HUES48 (cell line): ENCODE measurements at regions not wholly inside any gene's neighbourhood (a gene's known extent, or its start where the extent isn't known, plus 50 kb on each side); places are given as distances from the start of the nearest gene placed in this dataset.

Experiments used
- H3K27ac ChIP-seq: one replicate; pipeline ENCODE4 v1.7.0; 2013; ENCODE audit warnings: low read depth, low read length, inconsistent platforms
- H3K27me3 ChIP-seq: 2 replicates; pipeline ENCODE4 v1.6.1; 2013; ENCODE audit warnings: mild to moderate bottlenecking, low read length; ENCODE audit not compliant: control insufficient read depth, insufficient read depth
- H3K36me3 ChIP-seq: 2 replicates; pipeline ENCODE4 v1.6.1; 2013; ENCODE audit warnings: low read length; ENCODE audit not compliant: control insufficient read depth, insufficient read depth
- H3K4me1 ChIP-seq: 2 replicates; pipeline ENCODE4 v1.6.1; 2013; ENCODE audit warnings: mild to moderate bottlenecking, low read length; ENCODE audit not compliant: control insufficient read depth, insufficient read depth
- H3K4me3 ChIP-seq: 2 replicates; pipeline ENCODE4 v1.5.1; 2013; ENCODE audit warnings: mild to moderate bottlenecking, low read depth, low read length
- H3K9ac ChIP-seq: 2 replicates; pipeline ENCODE4 v1.6.1; 2013; ENCODE audit warnings: mild to moderate bottlenecking, low read depth, low read length, moderate library complexity
- H3K9me3 ChIP-seq: 2 replicates; pipeline ENCODE4 v1.6.1; 2013; ENCODE audit warnings: low read length; ENCODE audit not compliant: control insufficient read depth, insufficient read depth

DNA sequence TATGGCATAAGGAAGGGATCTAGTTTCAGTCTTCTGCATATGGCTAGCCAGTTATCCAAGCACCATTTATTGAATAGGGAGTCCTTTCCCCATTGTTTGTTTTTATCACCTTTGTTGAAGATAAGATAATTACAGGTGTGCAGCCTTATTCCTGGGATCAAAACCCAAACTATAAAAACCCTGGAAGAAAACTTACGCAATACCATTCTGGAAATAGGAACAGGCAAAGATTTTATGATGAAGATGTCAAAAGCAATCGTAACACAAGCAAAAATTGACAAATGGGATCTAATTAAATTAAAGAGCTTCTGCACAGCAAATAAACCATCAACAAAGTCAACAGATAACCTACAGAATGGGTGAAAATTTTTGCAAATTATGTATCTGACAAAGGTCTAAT, 128.5 kb upstream of the DCN start:
- Histone ChIP-seq H3K27ac (no peak overlapping the region), H3K4me3 (no peak overlapping the region), H3K9me3 (no peaks in the 10 kb centered on the region)

GRCh38 chr12:91309450-91309849, 126.8 kb upstream of the DCN start:
- H3K36me3 ChIP-seq, result no peaks in the 10 kb centered on the region
- no peaks in the 10 kb centered on the region for H3K9me3 ChIP-seq
- H3K4me1 ChIP-seq, result peaks cover 3% of the 10 kb centered on the region
- no peaks in the 10 kb centered on the region for H3K27me3 ChIP-seq
- H3K4me3 ChIP-seq, result no peak overlapping the region
- H3K27ac ChIP-seq, result no peak overlapping the region
- H3K9ac ChIP-seq, result no peak overlapping the region

More for the DNA sequence above, 128.5 kb upstream of the DCN start:
- H3K9ac ChIP-seq, result no peak overlapping the region
- H3K36me3 ChIP-seq, result no peaks in the 10 kb centered on the region
- no peaks in the 10 kb centered on the region for H3K27me3 ChIP-seq
- H3K4me1 ChIP-seq, result peaks cover under 1% of the 10 kb centered on the region; the same call in 1 of the 2 replicates

- H3K36me3 ChIP-seq, result no peaks in the 10 kb centered on the region
- no peaks in the 10 kb centered on the region for H3K9me3 ChIP-seq
- H3K9ac ChIP-seq, result no peak overlapping the region
- no peak overlapping the region for H3K4me3 ChIP-seq
- H3K4me1 ChIP-seq, result peaks cover 12% of the 10 kb centered on the region
- H3K27me3 ChIP-seq, result no peaks in the 10 kb centered on the region
- H3K27ac ChIP-seq, result no peak overlapping the region
These were observed 125.5 kb upstream of the DCN start for GRCh38 chr12:91307957-91308670.

DNA sequence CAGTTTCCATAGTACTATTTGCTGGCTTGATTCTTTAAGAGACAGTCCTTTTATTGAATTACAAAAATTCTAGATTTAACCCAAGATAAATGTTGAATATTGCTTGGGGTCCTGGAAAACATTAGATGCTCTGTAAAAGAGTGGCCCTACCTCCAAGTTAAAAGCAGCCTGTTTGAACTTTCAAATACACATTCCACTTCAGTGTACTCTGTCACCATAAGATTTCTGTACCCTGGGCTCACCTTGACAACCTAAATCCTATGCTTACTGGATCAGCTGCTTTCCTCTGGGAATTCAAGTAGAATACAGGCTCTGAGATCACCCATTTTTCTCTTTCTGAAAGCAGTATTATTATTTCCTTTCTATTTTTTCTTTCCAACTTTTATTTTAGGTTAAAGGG, 107.7 kb upstream of the DCN start:
- Histone ChIP-seq H3K4me1 (no peaks in the 10 kb centered on the region), H3K9ac (no peak overlapping the region), H3K9me3 (no peaks in the 10 kb centered on the region), H3K4me3 (no peak overlapping the region), H3K27me3 (no peaks in the 10 kb centered on the region), H3K36me3 (no peaks in the 10 kb centered on the region), H3K27ac (no peak overlapping the region)

- no peak overlapping the region for H3K27ac ChIP-seq
- no peaks in the 10 kb centered on the region for H3K27me3 ChIP-seq
- H3K4me3 ChIP-seq, result no peak overlapping the region
- no peaks in the 10 kb centered on the region for H3K36me3 ChIP-seq
- H3K4me1 ChIP-seq, result no peaks in the 10 kb centered on the region
- H3K9me3 ChIP-seq, result no peaks in the 10 kb centered on the region
- no peak overlapping the region for H3K9ac ChIP-seq
These were observed 107.3 kb upstream of the DCN start for GRCh38 chr12:91289906-91290305.

DNA sequence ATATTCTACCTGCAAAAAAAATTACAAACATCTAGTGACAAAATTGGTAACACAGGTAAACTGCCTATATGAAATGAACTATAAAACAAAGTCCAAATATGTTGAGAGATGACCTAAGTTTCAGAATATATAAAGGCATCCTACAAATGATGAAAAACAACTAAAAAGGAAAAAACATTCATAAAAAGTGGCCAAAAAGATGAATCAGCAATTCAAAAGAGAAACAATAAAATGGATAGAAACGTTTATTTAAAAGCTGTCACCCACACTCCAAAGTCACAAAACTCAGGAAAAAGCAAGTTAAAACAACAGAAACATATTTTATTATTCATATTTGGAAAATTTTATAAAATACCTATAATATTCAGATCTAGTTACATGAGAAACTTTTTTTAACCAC, 106.5 kb upstream of the DCN start:
- H3K27me3 ChIP-seq, result no peaks in the 10 kb centered on the region
- H3K27ac ChIP-seq, result no peak overlapping the region
- H3K4me1 ChIP-seq, result no peaks in the 10 kb centered on the region
- no peak overlapping the region for H3K9ac ChIP-seq
- H3K36me3 ChIP-seq, result no peaks in the 10 kb centered on the region
- no peaks in the 10 kb centered on the region for H3K9me3 ChIP-seq
- H3K4me3 ChIP-seq, result no peak overlapping the region

GRCh38 chr12:91287753-91288152, 105.1 kb upstream of the DCN start:
- H3K36me3 ChIP-seq, result no peaks in the 10 kb centered on the region
- H3K4me1 ChIP-seq, result no peaks in the 10 kb centered on the region
- no peaks in the 10 kb centered on the region for H3K27me3 ChIP-seq
- H3K27ac ChIP-seq, result no peak overlapping the region
- no peak overlapping the region for H3K4me3 ChIP-seq
- no peak overlapping the region for H3K9ac ChIP-seq
- no peaks in the 10 kb centered on the region for H3K9me3 ChIP-seq

DNA sequence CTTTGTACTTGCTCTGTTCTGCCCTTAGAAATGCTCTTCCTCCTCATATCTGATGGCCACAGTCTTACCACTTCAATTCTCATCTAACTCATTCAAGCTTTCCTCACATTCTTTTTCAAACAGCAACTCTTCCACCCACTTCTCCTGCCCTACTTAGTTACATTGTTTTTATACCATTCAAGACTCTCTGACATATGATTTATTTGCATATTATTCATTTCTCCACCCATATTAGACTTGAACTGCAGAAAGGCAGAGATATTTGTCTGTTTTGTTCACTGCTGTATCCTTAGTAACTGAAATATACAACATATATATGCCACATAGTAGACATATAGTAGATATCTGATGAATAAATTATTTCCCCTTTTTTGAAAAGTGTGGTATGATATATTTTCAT, 95.5 kb upstream of the DCN start:
- Histone ChIP-seq H3K9ac (no peak overlapping the region), H3K27ac (no peak overlapping the region), H3K4me1 (peaks cover 23% of the 10 kb centered on the region), H3K36me3 (no peaks in the 10 kb centered on the region), H3K27me3 (no peaks in the 10 kb centered on the region), H3K9me3 (no peaks in the 10 kb centered on the region), H3K4me3 (no peak overlapping the region)

DNA sequence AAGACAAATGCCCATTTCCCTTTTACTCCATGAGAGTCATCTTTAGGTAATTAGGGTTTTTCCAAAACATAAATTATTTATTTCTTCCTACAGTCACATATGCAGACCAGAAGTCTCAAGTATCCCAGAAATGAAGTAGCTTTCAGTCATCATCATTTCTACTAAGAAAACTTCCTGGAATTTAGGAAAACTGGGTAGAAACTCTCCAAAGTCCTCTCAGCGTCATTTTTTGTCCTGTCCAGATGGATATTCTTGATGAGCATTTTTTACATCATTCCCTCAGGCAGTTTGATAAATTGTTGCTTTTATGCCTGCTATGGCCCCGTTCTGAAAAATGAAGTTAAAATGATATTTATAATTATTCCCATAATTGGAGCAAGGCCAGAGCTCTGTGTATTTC, 93.9 kb upstream of the DCN start:
- Histone ChIP-seq H3K27me3 (no peaks in the 10 kb centered on the region), H3K36me3 (no peaks in the 10 kb centered on the region), H3K4me3 (no peak overlapping the region), H3K9me3 (no peaks in the 10 kb centered on the region), H3K27ac (no peak overlapping the region), H3K4me1 (peaks cover 34% of the 10 kb centered on the region), H3K9ac (no peak overlapping the region)

DNA sequence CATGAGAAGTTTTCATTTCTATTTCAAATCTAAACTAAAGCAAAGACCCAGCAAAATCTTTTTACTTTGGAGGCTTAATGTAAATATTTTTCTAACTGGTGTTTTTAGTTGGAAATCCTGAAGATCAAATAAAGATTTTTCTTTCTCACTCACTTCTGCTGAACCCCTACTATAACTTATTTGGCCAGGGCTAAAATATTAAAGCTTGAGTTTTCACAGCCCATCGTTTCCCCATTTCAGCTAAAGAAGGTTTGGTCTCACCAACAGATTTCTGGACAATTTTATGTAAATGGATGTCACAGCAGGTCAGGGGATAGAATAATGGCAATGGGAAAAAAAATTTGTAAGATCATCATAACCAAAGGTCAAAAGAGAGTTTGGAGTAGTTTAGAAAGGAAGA, 92.7 kb upstream of the DCN start:
- H3K9me3 ChIP-seq, result no peaks in the 10 kb centered on the region
- H3K9ac ChIP-seq, result no peak overlapping the region
- peak overlapping the region; percentile 17 for H3K27ac ChIP-seq
- no peaks in the 10 kb centered on the region for H3K27me3 ChIP-seq
- H3K4me3 ChIP-seq, result no peak overlapping the region
- no peaks in the 10 kb centered on the region for H3K36me3 ChIP-seq
- peaks cover 34% of the 10 kb centered on the region for H3K4me1 ChIP-seq

GRCh38 chr12:91274916-91275315, 92.3 kb upstream of the DCN start:
- Histone ChIP-seq H3K9ac (no peak overlapping the region), H3K27ac (peak overlapping the region; percentile 17), H3K27me3 (no peaks in the 10 kb centered on the region), H3K4me1 (peaks cover 34% of the 10 kb centered on the region), H3K4me3 (no peak overlapping the region), H3K9me3 (no peaks in the 10 kb centered on the region), H3K36me3 (no peaks in the 10 kb centered on the region)
